SU-DHL-6 (cell line): ENCODE measurements at regions not wholly inside any gene's neighbourhood (a gene's known extent, or its start where the extent isn't known, plus 50 kb on each side); places are given as distances from the start of the nearest gene placed in this dataset.

Experiments used
- EZH2phosphoT487 ChIP-seq: fragments of 200-600 bp; sonication (generic), shearing (Covaris generic); conservative IDR thresholded peaks from 2 replicates; pipeline ENCODE4 v1.6.1; 2018; ENCODE audit warnings: mild to moderate bottlenecking, antibody characterized with exemption, low read length, moderate library complexity, mixed read lengths
- TF ChIP-seq, protein P1 (sequence below): fragments of 200-600 bp; sonication (generic); IDR thresholded peaks from one replicate; pipeline ENCODE4 v1.5.1; 2017; ENCODE audit warnings: antibody characterized with exemption, mild to moderate bottlenecking, low read length, moderate library complexity; ENCODE audit not compliant: insufficient read depth, poor library complexity, severe bottlenecking

DNA sequence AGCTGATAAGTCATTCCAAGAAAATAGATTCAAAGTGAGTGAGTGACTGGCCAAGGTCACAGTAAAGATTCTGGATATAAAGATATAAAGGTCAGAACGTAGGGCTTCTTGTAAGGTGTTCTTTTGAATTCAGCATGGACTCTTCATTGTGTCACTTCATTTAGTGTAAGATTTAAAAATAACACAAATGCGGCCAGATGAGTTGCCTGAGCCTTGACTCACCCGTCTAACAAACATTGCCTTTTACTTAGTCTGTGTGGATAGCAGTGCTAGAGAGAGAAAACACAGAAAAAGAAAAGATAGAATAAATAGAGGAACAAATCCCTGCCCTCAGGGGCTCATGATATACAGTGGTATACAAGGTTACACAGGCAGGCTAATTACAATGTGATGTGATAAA is 223.4 kb downstream of the PLPP3 start:
- TF ChIP-seq, protein P1, sequence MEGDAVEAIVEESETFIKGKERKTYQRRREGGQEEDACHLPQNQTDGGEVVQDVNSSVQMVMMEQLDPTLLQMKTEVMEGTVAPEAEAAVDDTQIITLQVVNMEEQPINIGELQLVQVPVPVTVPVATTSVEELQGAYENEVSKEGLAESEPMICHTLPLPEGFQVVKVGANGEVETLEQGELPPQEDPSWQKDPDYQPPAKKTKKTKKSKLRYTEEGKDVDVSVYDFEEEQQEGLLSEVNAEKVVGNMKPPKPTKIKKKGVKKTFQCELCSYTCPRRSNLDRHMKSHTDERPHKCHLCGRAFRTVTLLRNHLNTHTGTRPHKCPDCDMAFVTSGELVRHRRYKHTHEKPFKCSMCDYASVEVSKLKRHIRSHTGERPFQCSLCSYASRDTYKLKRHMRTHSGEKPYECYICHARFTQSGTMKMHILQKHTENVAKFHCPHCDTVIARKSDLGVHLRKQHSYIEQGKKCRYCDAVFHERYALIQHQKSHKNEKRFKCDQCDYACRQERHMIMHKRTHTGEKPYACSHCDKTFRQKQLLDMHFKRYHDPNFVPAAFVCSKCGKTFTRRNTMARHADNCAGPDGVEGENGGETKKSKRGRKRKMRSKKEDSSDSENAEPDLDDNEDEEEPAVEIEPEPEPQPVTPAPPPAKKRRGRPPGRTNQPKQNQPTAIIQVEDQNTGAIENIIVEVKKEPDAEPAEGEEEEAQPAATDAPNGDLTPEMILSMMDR = no peak
- TF ChIP-seq EZH2phosphoT487 = no peak
